PFSK-1 (cell line): ENCODE measurements at regions not wholly inside any gene's neighbourhood (a gene's known extent, or its start where the extent isn't known, plus 50 kb on each side); places are given as distances from the start of the nearest gene placed in this dataset.

ENCODE experiments used
- POLR2AphosphoS5 ChIP-seq: IDR thresholded peaks from 2 replicates; pipeline ENCODE4 v1.6.1; 2012; ENCODE audit warnings: low read depth, mild to moderate bottlenecking, control low read depth, low read length, moderate library complexity
- SIN3A ChIP-seq: IDR thresholded peaks from 2 replicates; pipeline ENCODE4 v1.6.1; 2012; ENCODE audit warnings: mild to moderate bottlenecking, low read length, moderate library complexity, borderline replicate concordance; ENCODE audit not compliant: insufficient read depth
- TAF1 ChIP-seq: IDR thresholded peaks from 2 replicates; pipeline ENCODE4 v1.6.1; 2012; ENCODE audit warnings: low read length, control low read depth, borderline replicate concordance; ENCODE audit not compliant: insufficient read depth
- TF ChIP-seq, protein P1 (sequence below), 2 experiments: IDR thresholded peaks; 2 replicates each; pipeline versions ENCODE4 v1.6.1 to v1.8.0; 2011 to 2012; ENCODE audit warnings: low read depth in 2 of 2, low read length in 2 of 2, control low read depth in 1 of 2, inconsistent platforms in 1 of 2, mild to moderate bottlenecking in 1 of 2, moderate library complexity in 1 of 2; ENCODE audit not compliant: insufficient read depth in 1 of 2

DNA sequence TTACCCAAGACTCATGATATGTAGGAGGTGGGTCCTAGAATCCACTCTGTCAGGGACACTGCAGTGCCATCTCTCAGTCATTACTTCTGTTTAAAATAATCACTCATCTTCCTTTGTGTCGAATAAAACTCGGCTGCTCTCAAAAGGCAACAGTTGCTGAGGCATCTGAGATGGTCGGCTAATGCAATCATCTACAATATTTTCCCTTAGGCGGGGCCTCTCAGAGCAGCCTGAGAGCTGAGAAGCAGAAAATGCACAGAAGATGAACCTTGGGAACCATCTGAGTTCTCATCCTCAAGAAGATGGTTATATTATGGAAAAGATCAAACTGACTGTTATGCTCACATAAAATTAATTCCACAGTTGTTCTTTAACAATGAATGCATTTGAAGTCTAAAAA, 1518.2 kb upstream of the TENM4 start:
- TF ChIP-seq TAF1 (no peak), POLR2AphosphoS5 (no peak), SIN3A (no peak)
- TF ChIP-seq, protein P1, sequence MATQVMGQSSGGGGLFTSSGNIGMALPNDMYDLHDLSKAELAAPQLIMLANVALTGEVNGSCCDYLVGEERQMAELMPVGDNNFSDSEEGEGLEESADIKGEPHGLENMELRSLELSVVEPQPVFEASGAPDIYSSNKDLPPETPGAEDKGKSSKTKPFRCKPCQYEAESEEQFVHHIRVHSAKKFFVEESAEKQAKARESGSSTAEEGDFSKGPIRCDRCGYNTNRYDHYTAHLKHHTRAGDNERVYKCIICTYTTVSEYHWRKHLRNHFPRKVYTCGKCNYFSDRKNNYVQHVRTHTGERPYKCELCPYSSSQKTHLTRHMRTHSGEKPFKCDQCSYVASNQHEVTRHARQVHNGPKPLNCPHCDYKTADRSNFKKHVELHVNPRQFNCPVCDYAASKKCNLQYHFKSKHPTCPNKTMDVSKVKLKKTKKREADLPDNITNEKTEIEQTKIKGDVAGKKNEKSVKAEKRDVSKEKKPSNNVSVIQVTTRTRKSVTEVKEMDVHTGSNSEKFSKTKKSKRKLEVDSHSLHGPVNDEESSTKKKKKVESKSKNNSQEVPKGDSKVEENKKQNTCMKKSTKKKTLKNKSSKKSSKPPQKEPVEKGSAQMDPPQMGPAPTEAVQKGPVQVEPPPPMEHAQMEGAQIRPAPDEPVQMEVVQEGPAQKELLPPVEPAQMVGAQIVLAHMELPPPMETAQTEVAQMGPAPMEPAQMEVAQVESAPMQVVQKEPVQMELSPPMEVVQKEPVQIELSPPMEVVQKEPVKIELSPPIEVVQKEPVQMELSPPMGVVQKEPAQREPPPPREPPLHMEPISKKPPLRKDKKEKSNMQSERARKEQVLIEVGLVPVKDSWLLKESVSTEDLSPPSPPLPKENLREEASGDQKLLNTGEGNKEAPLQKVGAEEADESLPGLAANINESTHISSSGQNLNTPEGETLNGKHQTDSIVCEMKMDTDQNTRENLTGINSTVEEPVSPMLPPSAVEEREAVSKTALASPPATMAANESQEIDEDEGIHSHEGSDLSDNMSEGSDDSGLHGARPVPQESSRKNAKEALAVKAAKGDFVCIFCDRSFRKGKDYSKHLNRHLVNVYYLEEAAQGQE (IDR thresholded peaks at IDR 0.05; ENCODE audit: insufficient read depth in 1 of 2, low read depth in 2 of 2, low read length in 2 of 2), result no peak
